Mammary epithelial cell (primary cell): ENCODE measurements at regions not wholly inside any gene's neighbourhood (a gene's known extent, or its start where the extent isn't known, plus 50 kb on each side); places are given as distances from the start of the nearest gene placed in this dataset.

Experiments
- EZH2 ChIP-seq: IDR thresholded peaks from 2 replicates; pipeline ENCODE4 v1.6.1; 2012; ENCODE audit warnings: low read length, inconsistent platforms, borderline replicate concordance
- TF ChIP-seq, protein P1 (sequence below), 2 donors: IDR thresholded peaks in 1 of 2; conservative IDR thresholded peaks in 1 of 2; 2 replicates each; pipeline ENCODE4 v1.5.1; 2011 to 2012; ENCODE audit warnings: inconsistent platforms in 2 of 2, low read length in 2 of 2, mild to moderate bottlenecking in 2 of 2, control low read depth in 1 of 2, low read depth in 1 of 2; ENCODE audit not compliant: insufficient read depth in 1 of 2; ENCODE audit errors: extremely low read depth in 1 of 2

DNA sequence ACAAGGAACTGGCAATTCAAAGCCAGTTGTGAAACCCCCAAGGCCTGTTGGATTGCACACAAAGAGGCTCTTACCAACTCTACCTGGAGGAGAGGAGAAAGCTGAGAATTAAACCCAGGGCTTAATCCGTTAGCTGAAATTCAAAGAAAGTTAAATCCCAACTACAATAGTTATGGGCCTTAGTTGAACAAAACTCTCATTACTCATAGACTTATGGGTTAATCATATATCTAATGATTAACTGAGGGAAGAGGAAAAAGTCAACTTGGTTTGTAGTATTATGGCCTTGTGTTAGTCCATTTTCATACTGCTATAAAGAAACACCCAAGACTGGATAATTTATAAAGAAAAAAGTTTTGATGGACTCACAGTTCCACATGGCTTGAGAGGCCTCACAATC is 838.2 kb upstream of the ADGRL2 start:
- TF ChIP-seq, protein P1, sequence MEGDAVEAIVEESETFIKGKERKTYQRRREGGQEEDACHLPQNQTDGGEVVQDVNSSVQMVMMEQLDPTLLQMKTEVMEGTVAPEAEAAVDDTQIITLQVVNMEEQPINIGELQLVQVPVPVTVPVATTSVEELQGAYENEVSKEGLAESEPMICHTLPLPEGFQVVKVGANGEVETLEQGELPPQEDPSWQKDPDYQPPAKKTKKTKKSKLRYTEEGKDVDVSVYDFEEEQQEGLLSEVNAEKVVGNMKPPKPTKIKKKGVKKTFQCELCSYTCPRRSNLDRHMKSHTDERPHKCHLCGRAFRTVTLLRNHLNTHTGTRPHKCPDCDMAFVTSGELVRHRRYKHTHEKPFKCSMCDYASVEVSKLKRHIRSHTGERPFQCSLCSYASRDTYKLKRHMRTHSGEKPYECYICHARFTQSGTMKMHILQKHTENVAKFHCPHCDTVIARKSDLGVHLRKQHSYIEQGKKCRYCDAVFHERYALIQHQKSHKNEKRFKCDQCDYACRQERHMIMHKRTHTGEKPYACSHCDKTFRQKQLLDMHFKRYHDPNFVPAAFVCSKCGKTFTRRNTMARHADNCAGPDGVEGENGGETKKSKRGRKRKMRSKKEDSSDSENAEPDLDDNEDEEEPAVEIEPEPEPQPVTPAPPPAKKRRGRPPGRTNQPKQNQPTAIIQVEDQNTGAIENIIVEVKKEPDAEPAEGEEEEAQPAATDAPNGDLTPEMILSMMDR (conservative IDR thresholded peaks at IDR 0.05 in 1 of 2, IDR thresholded peaks at IDR 0.05 in 1 of 2; ENCODE audit: extremely low read depth in 1 of 2, insufficient read depth in 1 of 2, low read depth in 1 of 2, low read length in 2 of 2): no peak
- TF ChIP-seq EZH2: no peak
